Loucy (cell line): ENCODE measurements at regions not wholly inside any gene's neighbourhood (a gene's known extent, or its start where the extent isn't known, plus 50 kb on each side); places are given as distances from the start of the nearest gene placed in this dataset.

Experiments used
- H2AFZ ChIP-seq: fragments of 200-600 bp; sonication (generic); 2 replicates; pipeline ENCODE4 v1.6.0; 2016; ENCODE audit warnings: antibody characterized with exemption, mild to moderate bottlenecking, low read length, moderate library complexity
- H3F3A ChIP-seq: fragments of 200-600 bp; 2 replicates; pipeline ENCODE4 v1.6.0; 2016; ENCODE audit warnings: antibody characterized with exemption, low read depth, mild to moderate bottlenecking
- H3K27me3 ChIP-seq: fragments of 200-600 bp; sonication (generic); 2 replicates; pipeline ENCODE4 v1.6.1; 2014; ENCODE audit warnings: low read length, mild to moderate bottlenecking; ENCODE audit not compliant: insufficient read depth, poor library complexity, severe bottlenecking
- H3K36me3 ChIP-seq: fragments of 200-600 bp; sonication (generic); 2 replicates; pipeline ENCODE4 v1.6.1; 2016; ENCODE audit warnings: low read length; ENCODE audit not compliant: insufficient read depth
- H3K4me1 ChIP-seq: fragments of 200-600 bp; sonication (generic); 2 replicates; pipeline ENCODE4 v1.5.1; 2014; ENCODE audit warnings: low read length, mild to moderate bottlenecking; ENCODE audit not compliant: insufficient read depth, poor library complexity, severe bottlenecking
- H3K4me2 ChIP-seq: fragments of 200-600 bp; sonication (generic); 2 replicates; pipeline ENCODE4 v1.6.0; 2014; ENCODE audit warnings: antibody characterized with exemption, low read length, low read depth, mild to moderate bottlenecking; ENCODE audit not compliant: poor library complexity, severe bottlenecking
- H3K4me3 ChIP-seq: fragments of 200-600 bp; sonication (generic); 2 replicates; pipeline ENCODE4 v1.5.1; 2014; ENCODE audit warnings: low read length, mild to moderate bottlenecking, mixed read lengths; ENCODE audit not compliant: poor library complexity, severe bottlenecking
- H3K79me2 ChIP-seq: fragments of 200-600 bp; sonication (generic); 2 replicates; pipeline ENCODE4 v1.6.1; 2014; ENCODE audit warnings: low read length; ENCODE audit not compliant: insufficient read depth
- H3K9ac ChIP-seq: fragments of 200-600 bp; sonication (generic); 2 replicates; pipeline ENCODE4 v1.6.0; 2014; ENCODE audit warnings: mild to moderate bottlenecking, low read depth, low read length, moderate library complexity; ENCODE audit not compliant: poor library complexity, severe bottlenecking
- H3K9me2 ChIP-seq: fragments of 200-600 bp; sonication (generic); replicated peaks from 2 replicates; pipeline ENCODE4 v1.6.1; 2016; ENCODE audit warnings: low read depth, low read length, mixed read lengths
- H3K9me3 ChIP-seq: fragments of 200-600 bp; sonication (generic); 2 replicates; pipeline ENCODE4 v1.6.1; 2014; ENCODE audit warnings: mild to moderate bottlenecking, antibody characterized with exemption, low read length, low read depth; ENCODE audit not compliant: insufficient read depth
- H4K20me1 ChIP-seq: fragments of 200-600 bp; sonication (generic); 2 replicates; pipeline ENCODE4 v1.6.0; 2014; ENCODE audit warnings: antibody characterized with exemption, low read length, mild to moderate bottlenecking; ENCODE audit not compliant: insufficient read depth, poor library complexity, severe bottlenecking
- CTCF ChIP-seq: fragments of 200-600 bp; sonication (generic); conservative IDR thresholded peaks from 2 replicates; pipeline ENCODE4 v1.5.1; 2014; ENCODE audit warnings: mild to moderate bottlenecking, antibody characterized with exemption, low read length
- EZH2phosphoT487 ChIP-seq: fragments of 200-600 bp; IDR thresholded peaks from 2 replicates; pipeline ENCODE4 v1.6.1; 2018; ENCODE audit warnings: antibody characterized with exemption, mild to moderate bottlenecking, moderate library complexity, borderline replicate concordance

GRCh38 chr18:78713726-78714125 is 265.9 kb upstream of the SALL3 start:
- no peaks in the 10 kb centered on the region for H3F3A ChIP-seq
- no peaks in the 10 kb centered on the region for H4K20me1 ChIP-seq
- TF ChIP-seq CTCF (no peak), EZH2phosphoT487 (no peak)
- H3K9ac ChIP-seq, result no peak overlapping the region
- no peaks in the 10 kb centered on the region for H3K36me3 ChIP-seq
- no peaks in the 10 kb centered on the region for H3K4me1 ChIP-seq
- H3K9me3 ChIP-seq, result peaks cover 17% of the 10 kb centered on the region; the same call in 1 of the 2 replicates
- H2AFZ ChIP-seq, result no peak overlapping the region
- H3K4me3 ChIP-seq, result no peak overlapping the region
- H3K27me3 ChIP-seq, result no peaks in the 10 kb centered on the region
- no peak overlapping the region for H3K4me2 ChIP-seq
- H3K9me2 ChIP-seq, result no peaks in the 10 kb centered on the region
- H3K79me2 ChIP-seq, result no peaks in the 10 kb centered on the region

GRCh38 chr18:78716022-78716421 is 263.6 kb upstream of the SALL3 start:
- Histone ChIP-seq H3K9me2 (no peaks in the 10 kb centered on the region), H3K4me1 (no peaks in the 10 kb centered on the region)
- no peak for TF ChIP-seq CTCF
- TF ChIP-seq EZH2phosphoT487, result no peak

GRCh38 chr18:78716581-78716980 is 263.0 kb upstream of the SALL3 start:
- TF ChIP-seq EZH2phosphoT487 (no peak), CTCF (no peak)

More at GRCh38 chr18:78716022-78716421, 263.6 kb upstream of the SALL3 start:
- Histone ChIP-seq H3K9me3 (peaks cover 9% of the 10 kb centered on the region; the same call in 1 of the 2 replicates), H3K4me2 (no peak overlapping the region), H3K36me3 (no peaks in the 10 kb centered on the region), H4K20me1 (no peaks in the 10 kb centered on the region), H3F3A (no peaks in the 10 kb centered on the region), H3K79me2 (no peaks in the 10 kb centered on the region), H3K27me3 (no peaks in the 10 kb centered on the region), H3K9ac (no peak overlapping the region), H3K4me3 (no peak overlapping the region), H2AFZ (no peak overlapping the region)

More at GRCh38 chr18:78716581-78716980, 263.0 kb upstream of the SALL3 start:
- H3K36me3 ChIP-seq, result no peaks in the 10 kb centered on the region
- H3F3A ChIP-seq, result no peaks in the 10 kb centered on the region
- no peaks in the 10 kb centered on the region for H3K79me2 ChIP-seq
- H3K9ac ChIP-seq, result no peak overlapping the region
- no peaks in the 10 kb centered on the region for H3K4me1 ChIP-seq
- no peak overlapping the region for H3K4me3 ChIP-seq
- peaks cover 9% of the 10 kb centered on the region; the same call in 1 of the 2 replicates for H3K9me3 ChIP-seq
- H4K20me1 ChIP-seq, result no peaks in the 10 kb centered on the region
- H2AFZ ChIP-seq, result no peak overlapping the region
- no peaks in the 10 kb centered on the region for H3K9me2 ChIP-seq
- H3K27me3 ChIP-seq, result no peaks in the 10 kb centered on the region
- no peak overlapping the region for H3K4me2 ChIP-seq
